Activated naive CD4-positive, alpha-beta T cell treated with anti-CD3 and anti-CD28 coated beads, Interleukin-2, amount 50 U/mL, for 24 hours (primary cell): ENCODE measurements at regions not wholly inside any gene's neighbourhood (a gene's known extent, or its start where the extent isn't known, plus 50 kb on each side); places are given as distances from the start of the nearest gene placed in this dataset.
"Not testable (repeated sequence)": the region's sequence is repeated elsewhere in the genome, so short reads cannot be mapped to it uniquely, and the experiment has no call there.

Experiments
- H3K27ac Mint-ChIP-seq: one replicate; pipeline ENCODE4 v1.8.0; 2021; ENCODE audit warnings: mild to moderate bottlenecking, mixed read lengths
- H3K27me3 Mint-ChIP-seq: one replicate; pipeline ENCODE4 v1.8.0; 2021; ENCODE audit warnings: mixed read lengths
- H3K36me3 Mint-ChIP-seq: one replicate; pipeline ENCODE4 v1.8.0; 2021; ENCODE audit warnings: mixed read lengths
- H3K4me1 Mint-ChIP-seq: one replicate; pipeline ENCODE4 v1.8.0; 2021; ENCODE audit warnings: mixed read lengths
- H3K4me3 Mint-ChIP-seq: one replicate; pipeline ENCODE4 v1.8.0; 2021; ENCODE audit warnings: mild to moderate bottlenecking, mixed read lengths
- H3K9me3 Mint-ChIP-seq: one replicate; pipeline ENCODE4 v1.8.0; 2021; ENCODE audit warnings: mixed read lengths

- Mint-ChIP-seq H3K4me1 (no peaks in the 10 kb centered on the region), H3K27ac (no peak overlapping the region), H3K9me3 (no peaks in the 10 kb centered on the region), H3K36me3 (no peaks in the 10 kb centered on the region), H3K4me3 (no peak overlapping the region), H3K27me3 (peaks cover 2% of the 10 kb centered on the region)
Measured at GRCh38 chr7:79531905-79532664, 78.6 kb upstream of the MAGI2 start.

GRCh38 chr7:79531116-79531515 is 77.6 kb upstream of the MAGI2 start:
- Mint-ChIP-seq H3K27me3 (peaks cover 2% of the 10 kb centered on the region), H3K27ac (no peak overlapping the region), H3K4me1 (no peaks in the 10 kb centered on the region)

GRCh38 chr7:79529881-79530235 is 76.4 kb upstream of the MAGI2 start:
- Mint-ChIP-seq H3K36me3 (no peaks in the 10 kb centered on the region), H3K27me3 (peaks cover 2% of the 10 kb centered on the region), H3K27ac (no peak overlapping the region), H3K4me1 (no peaks in the 10 kb centered on the region), H3K4me3 (no peak overlapping the region), H3K9me3 (no peaks in the 10 kb centered on the region)

More at GRCh38 chr7:79531116-79531515, 77.6 kb upstream of the MAGI2 start:
- Mint-ChIP-seq H3K9me3 (no peaks in the 10 kb centered on the region), H3K36me3 (no peaks in the 10 kb centered on the region), H3K4me3 (no peak overlapping the region)

- Mint-ChIP-seq H3K4me3 (no peak overlapping the region), H3K27ac (no peak overlapping the region), H3K27me3 (no peaks in the 10 kb centered on the region), H3K4me1 (no peaks in the 10 kb centered on the region), H3K36me3 (no peaks in the 10 kb centered on the region), H3K9me3 (no peaks in the 10 kb centered on the region)
Measured at GRCh38 chr7:79529214-79529880, 75.9 kb upstream of the MAGI2 start.

GRCh38 chr7:79528421-79528820 is 75.0 kb upstream of the MAGI2 start:
- Mint-ChIP-seq H3K27me3 (no peaks in the 10 kb centered on the region), H3K4me1 (no peaks in the 10 kb centered on the region), H3K36me3 (no peaks in the 10 kb centered on the region), H3K9me3 (no peaks in the 10 kb centered on the region), H3K4me3 (no peak overlapping the region), H3K27ac (no peak overlapping the region)

GRCh38 chr7:79524048-79524447 is 70.6 kb upstream of the MAGI2 start:
- Mint-ChIP-seq H3K9me3 (no peaks in the 10 kb centered on the region), H3K27me3 (no peaks in the 10 kb centered on the region), H3K4me3 (no peak overlapping the region), H3K36me3 (no peaks in the 10 kb centered on the region), H3K27ac (no peak overlapping the region), H3K4me1 (no peaks in the 10 kb centered on the region)

- Mint-ChIP-seq H3K4me1 (no peaks in the 10 kb centered on the region), H3K9me3 (no peaks in the 10 kb centered on the region), H3K27me3 (no peaks in the 10 kb centered on the region), H3K4me3 (no peak overlapping the region), H3K36me3 (no peaks in the 10 kb centered on the region), H3K27ac (no peak overlapping the region)
Measured at GRCh38 chr7:79523436-79523835, 70.0 kb upstream of the MAGI2 start.

GRCh38 chr7:79520543-79520942 is 67.1 kb upstream of the MAGI2 start:
- Mint-ChIP-seq H3K9me3 (no peaks in the 10 kb centered on the region), H3K4me1 (no peaks in the 10 kb centered on the region), H3K27me3 (no peaks in the 10 kb centered on the region), H3K4me3 (no peak overlapping the region), H3K27ac (no peak overlapping the region), H3K36me3 (no peaks in the 10 kb centered on the region)

- Mint-ChIP-seq H3K9me3 (peaks cover 8% of the 10 kb centered on the region), H3K27ac (no peak overlapping the region), H3K27me3 (no peaks in the 10 kb centered on the region), H3K4me1 (no peaks in the 10 kb centered on the region), H3K36me3 (no peaks in the 10 kb centered on the region), H3K4me3 (no peak overlapping the region)
Measured at GRCh38 chr7:79515358-79515757, 61.9 kb upstream of the MAGI2 start.

GRCh38 chr7:79513261-79513660 is 59.8 kb upstream of the MAGI2 start:
- H3K27ac Mint-ChIP-seq, result no peak overlapping the region
- H3K36me3 Mint-ChIP-seq, result no peaks in the 10 kb centered on the region
- H3K4me3 Mint-ChIP-seq, result no peak overlapping the region
- H3K4me1 Mint-ChIP-seq, result no peaks in the 10 kb centered on the region
- peaks cover 8% of the 10 kb centered on the region for H3K9me3 Mint-ChIP-seq
- H3K27me3 Mint-ChIP-seq, result no peaks in the 10 kb centered on the region

- Mint-ChIP-seq H3K4me3 (no peak overlapping the region), H3K4me1 (no peaks in the 10 kb centered on the region), H3K9me3 (peaks cover 8% of the 10 kb centered on the region), H3K27me3 (no peaks in the 10 kb centered on the region), H3K36me3 (no peaks in the 10 kb centered on the region), H3K27ac (no peak overlapping the region)
Measured at GRCh38 chr7:79512261-79512660, 58.8 kb upstream of the MAGI2 start.

GRCh38 chr7:79511056-79511455 is 57.6 kb upstream of the MAGI2 start:
- not testable (repeated sequence) for H3K27me3 Mint-ChIP-seq, H3K4me1 Mint-ChIP-seq, H3K36me3 Mint-ChIP-seq, H3K27ac Mint-ChIP-seq, H3K9me3 Mint-ChIP-seq, H3K4me3 Mint-ChIP-seq

- no peak overlapping the region for H3K4me3 Mint-ChIP-seq
Measured at GRCh38 chr7:79507131-79507530, 53.7 kb upstream of the MAGI2 start.

GRCh38 chr7:79506481-79506880 is 53.0 kb upstream of the MAGI2 start:
- H3K27me3 Mint-ChIP-seq, result no peaks in the 10 kb centered on the region
- no peak overlapping the region for H3K27ac Mint-ChIP-seq
- H3K4me3 Mint-ChIP-seq, result no peak overlapping the region
- H3K9me3 Mint-ChIP-seq, result peaks cover 4% of the 10 kb centered on the region
- no peaks in the 10 kb centered on the region for H3K36me3 Mint-ChIP-seq
- no peaks in the 10 kb centered on the region for H3K4me1 Mint-ChIP-seq

More at GRCh38 chr7:79507131-79507530, 53.7 kb upstream of the MAGI2 start:
- Mint-ChIP-seq H3K9me3 (peaks cover 4% of the 10 kb centered on the region), H3K27me3 (no peaks in the 10 kb centered on the region), H3K4me1 (no peaks in the 10 kb centered on the region), H3K36me3 (no peaks in the 10 kb centered on the region), H3K27ac (no peak overlapping the region)

GRCh38 chr7:79504607-79505389 is 51.3 kb upstream of the MAGI2 start:
- Mint-ChIP-seq H3K4me3 (no peak overlapping the region), H3K27ac (no peak overlapping the region), H3K9me3 (no peaks in the 10 kb centered on the region), H3K36me3 (no peaks in the 10 kb centered on the region), H3K27me3 (no peaks in the 10 kb centered on the region), H3K4me1 (no peaks in the 10 kb centered on the region)
